H1 (cell line): ENCODE measurements at regions not wholly inside any gene's neighbourhood (a gene's known extent, or its start where the extent isn't known, plus 50 kb on each side); places are given as distances from the start of the nearest gene placed in this dataset.

ENCODE experiments used
- CTCF ChIA-PET: fragments of 300-600 bp; sonication (Branson Sonifier 250); formaldehyde crosslinking; loops from one replicate; lab custom pipeline; 2021; ENCODE audit not compliant: partially characterized antibody; lab: Charles Lee
- POLR2A ChIA-PET: fragments of 300-600 bp; sonication (Branson Sonifier 250); formaldehyde crosslinking; loops from one replicate; lab custom pipeline; 2021; ENCODE audit warnings: inconsistent platforms; ENCODE audit not compliant: partially characterized antibody; lab: Charles Lee
- DNase-seq, 2 experiments: peaks; one replicate each; pipeline versions ENCODE4 v3.0.0 to v3.0.0-alpha.2; 2010 to 2022; ENCODE audit warnings: low spot score in 2 of 2, low read depth in 1 of 2, mixed read lengths in 1 of 2
- FAIRE-seq: peaks from 2 replicates; lab custom pipeline; 2011; peaks lifted over from hg19 to GRCh38; lab: Jason Lieb, UNC
- H2AFZ ChIP-seq: 2 replicates; pipeline ENCODE4 v1.8.1; 2012; ENCODE audit warnings: low read length, inconsistent platforms
- H2AK5ac ChIP-seq: 2 replicates; pipeline ENCODE4 v1.6.1; 2013; ENCODE audit warnings: low read depth, low read length
- H2BK120ac ChIP-seq: replicated peaks from 2 replicates; pipeline ENCODE3; 2013; ENCODE audit warnings: low read depth, low read length, inconsistent platforms
- H2BK12ac ChIP-seq: 2 replicates; pipeline ENCODE4 v1.6.1; 2013; ENCODE audit warnings: low read depth, low read length
- H2BK15ac ChIP-seq: 2 replicates; pipeline ENCODE4 v1.6.1; 2013; ENCODE audit warnings: low read length
- H2BK20ac ChIP-seq: 2 replicates; pipeline ENCODE4 v1.6.1; 2013; ENCODE audit warnings: low read length
- H2BK5ac ChIP-seq: 2 replicates; pipeline ENCODE4 v1.6.1; 2013; ENCODE audit warnings: low read depth, low read length
- H3K14ac ChIP-seq: 2 replicates; pipeline ENCODE4 v1.6.1; 2013; ENCODE audit warnings: inconsistent platforms; ENCODE audit not compliant: insufficient read length
- H3K18ac ChIP-seq: 2 replicates; pipeline ENCODE4 v1.6.1; 2013; ENCODE audit warnings: low read length; ENCODE audit errors: extremely low read depth
- H3K23ac ChIP-seq: 2 replicates; pipeline ENCODE4 v1.6.1; 2013; ENCODE audit warnings: inconsistent platforms; ENCODE audit not compliant: insufficient read length
- H3K23me2 ChIP-seq: 2 replicates; pipeline ENCODE4 v1.6.1; 2013; ENCODE audit warnings: low read depth, low read length
- H3K27ac ChIP-seq: 2 replicates; pipeline ENCODE4 v1.6.1; 2011; ENCODE audit warnings: low read depth, low read length, inconsistent platforms
- H3K27me3 ChIP-seq, 4 experiments: replicated peaks in 1 of 4; 1 replicate in 1 of 4; 2 replicates in 3 of 4; pipeline versions ENCODE4 v1.6.1 to v1.8.1; 2011 to 2013; ENCODE audit warnings: low read length in 3 of 4, mild to moderate bottlenecking in 3 of 4, inconsistent platforms in 2 of 4, mixed read lengths in 2 of 4, moderate library complexity in 1 of 4; ENCODE audit not compliant: control insufficient read depth in 3 of 4, insufficient read depth in 3 of 4; ENCODE audit errors: extremely low read depth in 1 of 4
- H3K36me3 ChIP-seq, 4 experiments: 2 replicates each; pipeline versions ENCODE4 v1.6.1 to v1.8.1; 2011 to 2013; ENCODE audit warnings: mild to moderate bottlenecking in 4 of 4, low read length in 3 of 4, moderate library complexity in 2 of 4, control low read depth in 1 of 4, inconsistent platforms in 1 of 4; ENCODE audit not compliant: insufficient read depth in 4 of 4, control insufficient read depth in 2 of 4
- H3K4ac ChIP-seq: replicated peaks from 2 replicates; pipeline ENCODE3; 2013; ENCODE audit warnings: low read length, low read depth, mixed read lengths, inconsistent platforms; ENCODE audit not compliant: insufficient read length
- H3K4me1 ChIP-seq, 4 experiments: replicated peaks in 1 of 4; 1 replicate in 1 of 4; 2 replicates in 3 of 4; pipeline versions ENCODE4 v1.6.1 to v1.8.1; 2011 to 2013; ENCODE audit warnings: low read length in 3 of 4, inconsistent platforms in 2 of 4, mixed read lengths in 1 of 4; ENCODE audit not compliant: insufficient read depth in 4 of 4, control insufficient read depth in 3 of 4
- H3K4me2 ChIP-seq, 2 experiments: 2 replicates each; pipeline versions ENCODE4 v1.6.1 to v1.8.1; 2011 to 2013; ENCODE audit warnings: low read depth in 2 of 2, low read length in 2 of 2, control low read depth in 1 of 2, inconsistent platforms in 1 of 2, mild to moderate bottlenecking in 1 of 2; ENCODE audit not compliant: insufficient read depth in 1 of 2
- H3K4me3 ChIP-seq, 4 experiments: fragments of 200-600, 300-600 bp in 1 of 4; sonication (generic), shearing (Covaris generic), sonication (Bioruptor Twin) in 1 of 4; 2 replicates each; pipeline versions ENCODE4 v1.5.1 to v1.8.1; 2011 to 2016; ENCODE audit warnings: low read length in 4 of 4, low read depth in 3 of 4, control low read depth in 2 of 4, inconsistent platforms in 2 of 4, mild to moderate bottlenecking in 2 of 4, mixed read lengths in 1 of 4, moderate library complexity in 1 of 4; ENCODE audit not compliant: insufficient read depth in 2 of 4; ENCODE audit errors: extremely low read depth in 1 of 4
- H3K56ac ChIP-seq: replicated peaks from 2 replicates; pipeline ENCODE3; 2013; ENCODE audit warnings: low read depth, mild to moderate bottlenecking, mixed read lengths, low read length, inconsistent platforms; ENCODE audit not compliant: insufficient read length
- H3K79me1 ChIP-seq: 2 replicates; pipeline ENCODE4 v1.6.1; 2013; ENCODE audit warnings: low read depth, low read length, control low read depth
- H3K79me2 ChIP-seq, 2 experiments: 2 replicates each; pipeline versions ENCODE4 v1.6.1 to v1.8.1; 2012 to 2013; ENCODE audit warnings: low read length in 2 of 2, mild to moderate bottlenecking in 2 of 2, inconsistent platforms in 1 of 2; ENCODE audit not compliant: insufficient read depth in 2 of 2, control insufficient read depth in 1 of 2
- H3K9ac ChIP-seq, 4 experiments: replicated peaks in 1 of 4; 1 replicate in 1 of 4; 2 replicates in 3 of 4; pipeline versions ENCODE4 v1.6.1 to v1.8.1; 2011 to 2013; ENCODE audit warnings: low read depth in 3 of 4, low read length in 3 of 4, control low read depth in 2 of 4, mild to moderate bottlenecking in 2 of 4, moderate library complexity in 2 of 4, inconsistent platforms in 1 of 4; ENCODE audit errors: extremely low read depth in 1 of 4
- H3K9me3 ChIP-seq, 2 experiments: 2 replicates each; pipeline versions ENCODE4 v1.6.1 to v1.8.1; 2012 to 2013; ENCODE audit warnings: mild to moderate bottlenecking in 2 of 2, moderate library complexity in 2 of 2, control low read depth in 1 of 2, inconsistent platforms in 1 of 2, low read depth in 1 of 2, low read length in 1 of 2, mixed read lengths in 1 of 2; ENCODE audit not compliant: insufficient read depth in 2 of 2
- H4K20me1 ChIP-seq, 2 experiments: replicated peaks in 1 of 2; 2 replicates each; pipeline versions ENCODE3 to v1.8.1; 2011 to 2013; ENCODE audit warnings: inconsistent platforms in 2 of 2, low read length in 2 of 2, mild to moderate bottlenecking in 1 of 2; ENCODE audit not compliant: insufficient read depth in 2 of 2, control insufficient read depth in 1 of 2
- H4K5ac ChIP-seq: 2 replicates; pipeline ENCODE4 v1.6.1; 2013; ENCODE audit warnings: low read length, low read depth, mixed read lengths, inconsistent platforms; ENCODE audit not compliant: insufficient read length
- H4K8ac ChIP-seq: 2 replicates; pipeline ENCODE4 v1.8.0; 2013; ENCODE audit warnings: mild to moderate bottlenecking, moderate library complexity, low read length, inconsistent platforms; ENCODE audit not compliant: insufficient read depth; ENCODE audit errors: extremely low read depth
- H4K91ac ChIP-seq: replicated peaks from 2 replicates; pipeline ENCODE3; 2013; ENCODE audit warnings: low read length, mixed read lengths, inconsistent platforms; ENCODE audit not compliant: insufficient read length
- ATF3 ChIP-seq: IDR thresholded peaks from 2 replicates; pipeline ENCODE4 v1.6.1; 2011; ENCODE audit warnings: low read depth, mild to moderate bottlenecking, low read length; ENCODE audit not compliant: insufficient read depth
- CBX5 ChIP-seq: fragments of 300-800, 300-1000 bp; sonication (generic); IDR thresholded peaks from 2 replicates; pipeline ENCODE4 v1.7.1; 2016; ENCODE audit warnings: antibody characterized with exemption, low read length, low read depth
- CREB1 ChIP-seq: IDR thresholded peaks from 2 replicates; pipeline ENCODE4 v1.6.1; 2012; ENCODE audit warnings: inconsistent platforms
- EP300 ChIP-seq, 2 experiments: IDR thresholded peaks; 1 replicate in 1 of 2; 2 replicates in 1 of 2; pipeline ENCODE4 v1.6.1; 2011 to 2012; ENCODE audit warnings: low read depth in 2 of 2, low read length in 2 of 2, mild to moderate bottlenecking in 2 of 2, borderline replicate concordance in 1 of 2, inconsistent platforms in 1 of 2, moderate library complexity in 1 of 2
- FOSL1 ChIP-seq: IDR thresholded peaks from 2 replicates; pipeline ENCODE4 v1.6.1; 2011; ENCODE audit warnings: mild to moderate bottlenecking, low read depth, low read length, moderate library complexity; ENCODE audit not compliant: insufficient read depth
- MAFK ChIP-seq: IDR thresholded peaks from 2 replicates; pipeline ENCODE4 v1.6.1; 2012; ENCODE audit warnings: low read depth, mild to moderate bottlenecking, improper control_type of control experiment, low read length
- PHF8 ChIP-seq: fragments of 200-600 bp; sonication (generic); conservative IDR thresholded peaks from 2 replicates; pipeline ENCODE4 v1.7.1; 2012; ENCODE audit warnings: low read depth, mild to moderate bottlenecking, inconsistent platforms, low read length, moderate library complexity
- POLR2AphosphoS5 ChIP-seq: IDR thresholded peaks from 2 replicates; pipeline ENCODE4 v1.6.1; 2011; ENCODE audit warnings: low read depth, low read length
- RBBP5 ChIP-seq: IDR thresholded peaks from 2 replicates; pipeline ENCODE4 v1.7.1; 2012; ENCODE audit warnings: low read depth, mild to moderate bottlenecking, inconsistent platforms, low read length, moderate library complexity, borderline replicate concordance
- SIRT6 ChIP-seq: IDR thresholded peaks from one replicate; pipeline ENCODE4 v1.7.1; 2012; ENCODE audit warnings: low read length, inconsistent platforms
- SP1 ChIP-seq: IDR thresholded peaks from 2 replicates; pipeline ENCODE4 v1.6.1; 2011; ENCODE audit warnings: low read depth, low read length
- SP4 ChIP-seq: IDR thresholded peaks from 2 replicates; pipeline ENCODE4 v1.6.1; 2012; ENCODE audit warnings: low read length, inconsistent platforms
- TAF7 ChIP-seq: optimal IDR thresholded peaks from 2 replicates; pipeline ENCODE3; 2011; ENCODE audit warnings: low read depth, mild to moderate bottlenecking, inconsistent platforms, low read length, moderate library complexity, borderline replicate concordance
- TBP ChIP-seq: IDR thresholded peaks from 2 replicates; pipeline ENCODE4 v1.6.1; 2011; ENCODE audit warnings: low read depth, low read length, improper control_type of control experiment
- TCF12 ChIP-seq: IDR thresholded peaks from 2 replicates; pipeline ENCODE4 v1.6.1; 2011; ENCODE audit warnings: low read depth, mild to moderate bottlenecking, low read length

- DNase-seq (no peak), FAIRE-seq (no peak)
- no peaks in the 10 kb centered on the region for H3K4me1 ChIP-seq
- no peak overlapping the region for H2BK5ac ChIP-seq
- no peak overlapping the region for H2AK5ac ChIP-seq
- H3K4me3 ChIP-seq = no peak overlapping the region
- ChIA-PET POLR2A (no interaction called here), CTCF (interaction anchor here (1.4 kb wide), 1 partner anchor 11 kb away, joined by 4 read pairs; no protein-coding TSS in a partner anchor)
- no peak overlapping the region for H2BK15ac ChIP-seq
- no peak overlapping the region for H3K14ac ChIP-seq
- H3K9me3 ChIP-seq = no peaks in the 10 kb centered on the region
- H4K91ac ChIP-seq = no peak overlapping the region
- H2BK12ac ChIP-seq = no peak overlapping the region
- no peak overlapping the region for H2AFZ ChIP-seq
- H3K36me3 ChIP-seq = no peaks in the 10 kb centered on the region
- H3K4me2 ChIP-seq = no peak overlapping the region
- no peak overlapping the region for H3K18ac ChIP-seq
- no peak overlapping the region for H3K23ac ChIP-seq
- H3K27ac ChIP-seq = no peak overlapping the region
- no peak overlapping the region for H4K5ac ChIP-seq
- H3K56ac ChIP-seq = no peak overlapping the region
- H3K4ac ChIP-seq = no peak overlapping the region
- no peak overlapping the region for H3K9ac ChIP-seq
- H4K20me1 ChIP-seq = no peaks in the 10 kb centered on the region
- H3K23me2 ChIP-seq = no peaks in the 10 kb centered on the region; the same call in 1 of the 2 replicates
- no peaks in the 10 kb centered on the region for H3K79me2 ChIP-seq
- H3K79me1 ChIP-seq = no peaks in the 10 kb centered on the region; the same call in 1 of the 2 replicates
- H2BK120ac ChIP-seq = no peak overlapping the region
- no peaks in the 10 kb centered on the region for H3K27me3 ChIP-seq
- TF ChIP-seq TBP (no peak), RBBP5 (no peak), PHF8 (no peak), CBX5 (no peak), EP300 (IDR thresholded peaks at IDR 0.05; ENCODE audit: borderline replicate concordance in 1 of 2, low read depth in 2 of 2, low read length in 2 of 2) (no peak), TCF12 (no peak), MAFK (no peak), SP4 (no peak), ATF3 (no peak), SIRT6 (no peak), CREB1 (no peak), POLR2AphosphoS5 (no peak), FOSL1 (no peak), SP1 (no peak), TAF7 (no peak)
- no peak overlapping the region for H4K8ac ChIP-seq
- H2BK20ac ChIP-seq = no peak overlapping the region
Observed at GRCh38 chr2:48069769-48070168, 163.5 kb upstream of the FBXO11 start.
